ENCODE measurements at regions not wholly inside any gene's neighbourhood (a gene's known extent, or its start where the extent isn't known, plus 50 kb on each side); places are given as distances from the start of the nearest gene placed in this dataset.

DNA sequence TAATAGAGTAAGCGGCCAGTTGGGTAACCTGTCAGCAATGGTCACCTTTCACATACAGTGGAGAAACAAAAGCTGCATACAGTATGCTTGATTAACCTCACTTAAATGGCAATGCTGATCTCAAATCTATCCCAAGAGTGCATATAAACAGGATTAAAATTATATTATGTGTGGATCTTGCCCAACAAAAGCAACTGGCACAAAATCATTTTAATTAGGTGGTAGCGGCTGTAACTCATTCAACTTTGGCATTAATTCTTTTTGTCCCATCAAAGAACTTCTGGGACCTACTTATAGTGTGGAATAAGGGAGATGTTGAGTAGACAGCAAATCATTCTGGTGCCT, 167.8 kb upstream of the VRK2 start:
- Mint-ChIP-seq H3K27ac (ENCODE audit: unreplicated experiment) (no peak overlapping the region), H3K9me3 (ENCODE audit: low read depth) (no peaks in the 10 kb centered on the region), H3K4me1 (ENCODE audit: low read depth) (no peaks in the 10 kb centered on the region), H3K36me3 (ENCODE audit: low read depth) (no peaks in the 10 kb centered on the region), H3K4me3 (ENCODE audit: unreplicated experiment) (no peak overlapping the region), H3K27me3 (ENCODE audit: low read depth) (no peaks in the 10 kb centered on the region)
- no peak for DNase-seq (ENCODE audit: low spot score)
- TF ChIP-seq, protein P1, sequence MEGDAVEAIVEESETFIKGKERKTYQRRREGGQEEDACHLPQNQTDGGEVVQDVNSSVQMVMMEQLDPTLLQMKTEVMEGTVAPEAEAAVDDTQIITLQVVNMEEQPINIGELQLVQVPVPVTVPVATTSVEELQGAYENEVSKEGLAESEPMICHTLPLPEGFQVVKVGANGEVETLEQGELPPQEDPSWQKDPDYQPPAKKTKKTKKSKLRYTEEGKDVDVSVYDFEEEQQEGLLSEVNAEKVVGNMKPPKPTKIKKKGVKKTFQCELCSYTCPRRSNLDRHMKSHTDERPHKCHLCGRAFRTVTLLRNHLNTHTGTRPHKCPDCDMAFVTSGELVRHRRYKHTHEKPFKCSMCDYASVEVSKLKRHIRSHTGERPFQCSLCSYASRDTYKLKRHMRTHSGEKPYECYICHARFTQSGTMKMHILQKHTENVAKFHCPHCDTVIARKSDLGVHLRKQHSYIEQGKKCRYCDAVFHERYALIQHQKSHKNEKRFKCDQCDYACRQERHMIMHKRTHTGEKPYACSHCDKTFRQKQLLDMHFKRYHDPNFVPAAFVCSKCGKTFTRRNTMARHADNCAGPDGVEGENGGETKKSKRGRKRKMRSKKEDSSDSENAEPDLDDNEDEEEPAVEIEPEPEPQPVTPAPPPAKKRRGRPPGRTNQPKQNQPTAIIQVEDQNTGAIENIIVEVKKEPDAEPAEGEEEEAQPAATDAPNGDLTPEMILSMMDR (IDR thresholded peaks at IDR 0.05), result no peak

DNA sequence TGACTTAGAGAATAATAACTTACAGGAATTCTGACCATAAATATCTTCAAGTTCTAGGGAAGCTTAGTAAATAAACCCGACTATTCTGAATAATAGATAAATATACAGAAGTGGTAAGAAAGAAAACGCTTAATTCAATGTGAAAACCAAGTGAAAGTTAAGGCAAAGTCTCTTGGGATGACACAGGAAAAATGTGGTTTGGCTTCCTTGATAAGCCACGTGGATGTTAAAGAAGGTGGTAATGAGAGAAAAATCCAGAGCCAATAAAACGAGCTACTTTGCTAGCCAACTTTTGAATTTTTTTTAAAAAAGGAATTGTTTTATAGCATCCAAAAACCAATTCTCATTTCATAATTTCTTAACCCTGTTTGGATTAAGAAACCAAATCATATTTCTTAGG, 166.2 kb upstream of the VRK2 start:
- TF ChIP-seq, protein P1 (IDR thresholded peaks at IDR 0.05), result no peak
- no peak for DNase-seq (ENCODE audit: low spot score)

DNA sequence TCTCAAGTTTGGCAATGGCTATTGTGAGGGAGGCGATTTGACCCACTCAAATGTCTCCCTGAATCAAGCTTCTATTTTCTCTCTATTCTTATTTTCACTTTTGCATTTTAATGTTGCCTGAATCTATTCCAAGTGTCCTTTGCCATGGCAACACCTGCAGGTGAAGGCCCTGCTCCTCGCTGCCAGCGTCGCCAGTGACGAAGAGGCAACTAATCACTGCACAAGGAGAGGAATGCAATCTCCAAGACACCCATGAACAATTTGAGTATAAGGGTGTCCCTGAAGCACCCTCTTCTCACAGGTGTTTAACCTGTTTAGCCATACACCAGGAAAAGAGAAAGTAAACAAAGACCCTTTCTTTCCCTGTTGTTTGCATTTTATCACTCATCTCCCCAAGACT, 165.6 kb upstream of the VRK2 start:
- H3K4me1 Mint-ChIP-seq (ENCODE audit: low read depth), result peaks cover 4% of the 10 kb centered on the region
- H3K27ac Mint-ChIP-seq (ENCODE audit: unreplicated experiment), result no peak overlapping the region
- no peak overlapping the region for H3K4me3 Mint-ChIP-seq (ENCODE audit: unreplicated experiment)
- DNase-seq (ENCODE audit: low spot score), result no peak
- no peaks in the 10 kb centered on the region for H3K36me3 Mint-ChIP-seq (ENCODE audit: low read depth)
- H3K9me3 Mint-ChIP-seq (ENCODE audit: low read depth), result no peaks in the 10 kb centered on the region
- TF ChIP-seq, protein P1 (IDR thresholded peaks at IDR 0.05), result no peak
- H3K27me3 Mint-ChIP-seq (ENCODE audit: low read depth), result no peaks in the 10 kb centered on the region

More for the DNA sequence above, 166.2 kb upstream of the VRK2 start:
- Mint-ChIP-seq H3K4me3 (ENCODE audit: unreplicated experiment) (no peak overlapping the region), H3K9me3 (ENCODE audit: low read depth) (no peaks in the 10 kb centered on the region), H3K4me1 (ENCODE audit: low read depth) (no peaks in the 10 kb centered on the region), H3K27me3 (ENCODE audit: low read depth) (no peaks in the 10 kb centered on the region), H3K36me3 (ENCODE audit: low read depth) (no peaks in the 10 kb centered on the region), H3K27ac (ENCODE audit: unreplicated experiment) (no peak overlapping the region)

DNA sequence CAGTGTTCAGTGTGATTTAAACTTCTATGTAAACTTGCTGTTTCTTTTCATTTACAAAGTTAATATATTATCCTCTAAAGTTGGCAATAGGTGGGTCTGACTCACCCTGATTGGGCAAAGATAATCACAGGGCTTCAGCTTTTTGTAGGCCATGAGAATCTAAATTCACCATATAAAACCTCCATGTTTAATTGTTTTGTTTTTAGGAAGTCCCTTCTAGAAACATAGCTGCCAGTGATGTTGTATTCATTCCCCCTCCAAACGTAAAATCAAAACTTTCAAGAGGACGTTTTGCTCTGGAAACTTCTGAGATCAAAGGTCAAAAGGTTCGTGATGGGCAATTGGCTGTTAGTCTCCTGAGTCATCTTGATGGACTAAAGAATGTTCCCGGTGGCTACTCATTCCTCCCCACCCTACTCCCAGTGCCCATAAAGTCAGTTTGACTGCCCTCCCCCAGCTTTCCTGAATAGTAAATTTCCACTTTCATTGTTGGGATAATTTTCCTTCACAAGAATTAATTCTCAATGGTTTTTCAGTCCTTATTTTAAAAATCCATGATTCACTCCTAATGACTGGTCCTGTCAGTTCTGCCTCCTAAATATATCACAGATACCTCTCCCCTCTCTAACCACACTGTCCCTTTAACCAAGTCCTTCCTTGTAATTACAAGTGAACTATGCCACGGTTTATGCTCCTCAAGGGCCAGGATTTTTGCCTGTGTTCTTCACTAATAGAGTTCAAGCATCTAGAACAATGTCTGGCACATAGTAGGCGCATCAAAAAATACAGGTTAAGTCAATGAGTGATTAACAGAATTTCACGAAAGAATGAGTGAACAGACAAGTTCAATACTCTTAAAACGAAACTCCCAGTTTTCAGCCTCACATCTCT, 164.4 kb upstream of the VRK2 start:
- TF ChIP-seq, protein P1 (IDR thresholded peaks at IDR 0.05), result no peak
- no peak overlapping the region for H3K27ac Mint-ChIP-seq (ENCODE audit: unreplicated experiment)
- H3K36me3 Mint-ChIP-seq (ENCODE audit: low read depth), result no peaks in the 10 kb centered on the region
- H3K9me3 Mint-ChIP-seq (ENCODE audit: low read depth), result no peaks in the 10 kb centered on the region
- no peak overlapping the region for H3K4me3 Mint-ChIP-seq (ENCODE audit: unreplicated experiment)
- no peaks in the 10 kb centered on the region for H3K27me3 Mint-ChIP-seq (ENCODE audit: low read depth)
- DNase-seq (ENCODE audit: low spot score), result no peak
- H3K4me1 Mint-ChIP-seq (ENCODE audit: low read depth), result peaks cover 5% of the 10 kb centered on the region

DNA sequence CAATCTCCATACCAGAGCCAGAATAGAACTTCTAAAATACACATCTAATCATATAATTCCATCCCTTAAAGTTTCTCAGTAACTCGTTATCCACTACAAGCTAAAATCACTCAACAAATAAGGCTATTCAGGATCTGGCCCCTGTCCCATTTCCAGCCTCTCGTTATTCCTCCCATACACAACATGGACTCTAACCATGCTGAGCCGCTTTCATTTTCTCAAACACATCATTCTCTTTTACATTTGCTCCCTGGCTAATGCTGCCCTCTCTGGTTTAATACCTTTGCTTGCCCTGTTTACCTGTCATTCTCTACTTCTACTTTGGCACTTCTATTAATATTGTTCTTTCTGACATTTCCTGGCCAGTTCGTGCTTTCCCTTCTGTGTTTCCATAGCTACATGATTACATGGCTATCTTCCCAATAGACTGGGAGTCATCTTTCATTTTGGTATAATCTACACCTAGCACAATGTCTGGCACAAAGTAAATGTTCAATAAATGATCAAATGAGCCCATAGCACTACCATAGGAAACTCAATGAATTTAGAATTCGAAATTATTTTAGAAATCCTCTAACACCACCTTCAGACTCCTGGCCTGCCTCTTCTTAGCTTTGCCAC, 163.6 kb upstream of the VRK2 start:
- Mint-ChIP-seq H3K4me3 (ENCODE audit: unreplicated experiment) (no peak overlapping the region), H3K36me3 (ENCODE audit: low read depth) (no peaks in the 10 kb centered on the region), H3K9me3 (ENCODE audit: low read depth) (no peaks in the 10 kb centered on the region), H3K27me3 (ENCODE audit: low read depth) (no peaks in the 10 kb centered on the region), H3K4me1 (ENCODE audit: low read depth) (peaks cover 5% of the 10 kb centered on the region), H3K27ac (ENCODE audit: unreplicated experiment) (no peak overlapping the region)
- DNase-seq (ENCODE audit: low spot score), result no peak
- TF ChIP-seq, protein P1 (IDR thresholded peaks at IDR 0.05), result no peak
